ENCODE measurements at regions not wholly inside any gene's neighbourhood (a gene's known extent, or its start where the extent isn't known, plus 50 kb on each side); places are given as distances from the start of the nearest gene placed in this dataset.

DNA sequence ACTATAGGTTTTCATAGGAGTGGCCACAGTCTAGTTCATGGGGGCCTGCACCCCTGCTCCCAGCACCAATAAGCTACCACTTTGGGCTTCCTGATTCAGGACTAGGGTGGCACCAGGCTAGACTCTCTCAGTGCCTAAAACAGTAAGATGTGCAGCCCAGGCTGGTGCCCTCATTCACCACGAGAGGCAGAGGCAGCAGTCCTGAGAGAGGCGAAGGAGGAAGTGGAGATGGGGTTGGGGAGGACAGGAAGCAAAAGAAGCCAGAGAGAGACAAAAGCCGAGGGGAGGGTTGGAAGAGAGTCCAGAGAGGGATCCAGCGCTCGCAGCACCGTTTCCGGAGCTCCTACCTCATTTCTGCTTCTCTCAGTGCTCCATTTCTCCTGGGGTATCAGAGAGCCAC, 180.9 kb downstream of the MED10 start:
- TF ChIP-seq, protein P1, sequence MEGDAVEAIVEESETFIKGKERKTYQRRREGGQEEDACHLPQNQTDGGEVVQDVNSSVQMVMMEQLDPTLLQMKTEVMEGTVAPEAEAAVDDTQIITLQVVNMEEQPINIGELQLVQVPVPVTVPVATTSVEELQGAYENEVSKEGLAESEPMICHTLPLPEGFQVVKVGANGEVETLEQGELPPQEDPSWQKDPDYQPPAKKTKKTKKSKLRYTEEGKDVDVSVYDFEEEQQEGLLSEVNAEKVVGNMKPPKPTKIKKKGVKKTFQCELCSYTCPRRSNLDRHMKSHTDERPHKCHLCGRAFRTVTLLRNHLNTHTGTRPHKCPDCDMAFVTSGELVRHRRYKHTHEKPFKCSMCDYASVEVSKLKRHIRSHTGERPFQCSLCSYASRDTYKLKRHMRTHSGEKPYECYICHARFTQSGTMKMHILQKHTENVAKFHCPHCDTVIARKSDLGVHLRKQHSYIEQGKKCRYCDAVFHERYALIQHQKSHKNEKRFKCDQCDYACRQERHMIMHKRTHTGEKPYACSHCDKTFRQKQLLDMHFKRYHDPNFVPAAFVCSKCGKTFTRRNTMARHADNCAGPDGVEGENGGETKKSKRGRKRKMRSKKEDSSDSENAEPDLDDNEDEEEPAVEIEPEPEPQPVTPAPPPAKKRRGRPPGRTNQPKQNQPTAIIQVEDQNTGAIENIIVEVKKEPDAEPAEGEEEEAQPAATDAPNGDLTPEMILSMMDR (IDR thresholded peaks at IDR 0.05) = no peak
- no peak for TF ChIP-seq POLR2A (IDR thresholded peaks at IDR 0.05)

Data from Peyer's patch (tissue), 4 donors.